ENCODE measurements at regions not wholly inside any gene's neighbourhood (a gene's known extent, or its start where the extent isn't known, plus 50 kb on each side); places are given as distances from the start of the nearest gene placed in this dataset.
"Not testable (repeated sequence)": the region's sequence is repeated elsewhere in the genome, so short reads cannot be mapped to it uniquely, and the experiment has no call there.

DNA sequence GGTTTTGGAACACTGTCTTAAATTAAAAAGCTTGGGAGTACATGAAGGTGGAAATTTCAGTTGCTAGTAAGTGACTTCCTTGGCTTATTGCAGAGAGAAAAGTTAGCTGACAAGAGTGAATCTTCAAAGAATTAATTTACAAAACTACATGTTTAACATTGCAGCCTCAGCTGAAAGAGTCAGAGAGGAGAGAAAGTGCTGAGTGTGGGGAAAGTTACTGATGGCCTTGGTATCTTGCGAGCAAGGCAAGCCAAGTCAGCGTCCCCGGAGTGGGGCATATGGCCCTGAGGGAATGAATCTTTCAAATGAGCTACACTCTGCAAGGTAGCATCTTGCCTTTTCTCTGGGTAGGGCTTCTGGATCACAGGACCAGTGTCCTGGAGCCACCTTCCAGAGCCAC is 131.3 kb downstream of the LPIN1 start:
- no peak for DNase-seq (ENCODE audit: low spot score)

DNA sequence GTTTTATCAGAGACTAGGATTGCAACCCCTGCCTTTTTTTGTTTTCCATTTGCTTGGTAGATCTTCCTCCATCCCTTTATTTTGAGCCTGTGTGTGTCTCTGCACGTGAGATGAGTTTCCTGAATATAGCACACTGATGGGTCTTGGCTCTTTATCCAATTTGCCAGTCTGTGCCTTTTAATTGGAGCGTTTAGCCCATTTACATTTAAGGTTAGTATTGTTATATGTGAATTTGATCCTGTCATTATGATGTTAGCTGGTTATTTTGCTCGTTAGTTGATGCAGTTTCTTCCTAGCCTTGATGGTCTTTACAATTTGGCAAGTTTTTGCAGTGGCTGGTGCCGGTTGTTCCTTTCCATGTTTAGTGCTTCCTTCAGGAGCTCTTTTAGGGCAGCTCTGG is 138.8 kb downstream of the LPIN1 start:
- not testable (repeated sequence) for DNase-seq (ENCODE audit: low spot score)

- not testable (repeated sequence) for DNase-seq (ENCODE audit: low spot score)
Measured at GRCh38 chr2:11886899-11887298, 140.5 kb downstream of the LPIN1 start.

DNA sequence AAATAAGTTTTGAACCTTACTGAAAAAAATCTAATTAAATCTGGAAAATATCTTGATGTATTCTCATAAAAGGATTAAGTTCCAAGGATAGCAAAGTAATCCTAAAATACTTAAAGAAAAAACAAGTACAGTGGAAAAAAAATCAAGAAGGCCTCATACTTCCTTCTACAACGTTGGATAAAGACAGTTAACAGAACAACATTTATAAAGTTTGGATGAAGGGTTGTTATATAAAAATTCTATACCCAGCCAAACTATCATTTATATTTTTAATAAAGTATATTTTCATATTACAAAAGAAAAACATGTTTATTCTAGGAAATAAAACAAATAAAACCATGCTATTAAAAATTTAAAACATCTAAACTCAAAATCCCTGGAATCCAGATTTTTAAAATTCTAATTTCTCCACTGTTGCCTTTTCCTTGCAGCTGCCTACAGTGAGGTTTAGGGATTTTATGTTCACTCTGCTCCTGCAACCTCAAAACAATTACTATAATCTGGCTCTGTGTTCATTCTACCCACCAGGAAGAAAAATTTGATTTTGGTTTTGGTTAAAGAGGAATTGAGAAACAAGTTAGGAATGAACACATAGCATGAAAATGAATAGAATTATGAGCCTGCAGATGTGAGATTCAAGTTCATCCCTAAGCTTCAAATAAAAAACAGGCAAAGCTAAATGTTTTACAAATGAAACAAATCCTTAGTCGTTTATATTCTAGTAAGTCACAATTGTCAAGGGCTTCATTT is 142.8 kb downstream of the LPIN1 start:
- no peak for DNase-seq (ENCODE audit: low spot score)

DNA sequence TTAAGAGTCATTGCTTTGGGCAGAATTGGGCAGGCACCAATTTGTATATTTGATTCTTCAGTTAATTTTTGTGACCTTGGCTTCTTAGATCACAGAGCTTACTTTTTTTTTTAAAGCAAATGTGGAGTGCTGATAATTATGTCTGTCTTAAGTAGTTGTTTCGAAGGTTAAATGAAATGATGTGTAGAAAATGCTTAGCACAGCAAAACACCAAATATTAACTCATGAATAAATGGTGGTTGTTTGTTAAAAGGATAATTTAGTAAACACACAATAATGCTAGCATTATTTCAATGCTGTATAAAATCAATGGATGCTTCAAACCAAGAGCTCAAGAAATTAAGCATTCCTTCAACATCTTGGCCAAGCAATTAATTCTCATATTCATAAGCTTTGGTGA is 143.4 kb downstream of the LPIN1 start:
- no peak for DNase-seq (ENCODE audit: low spot score)

GRCh38 chr2:11891028-11891427 is 144.6 kb downstream of the LPIN1 start:
- no peak for DNase-seq (ENCODE audit: low spot score)

- no peak for DNase-seq (ENCODE audit: low spot score)
Measured at GRCh38 chr2:11891671-11892440, 145.4 kb downstream of the LPIN1 start.

DNA sequence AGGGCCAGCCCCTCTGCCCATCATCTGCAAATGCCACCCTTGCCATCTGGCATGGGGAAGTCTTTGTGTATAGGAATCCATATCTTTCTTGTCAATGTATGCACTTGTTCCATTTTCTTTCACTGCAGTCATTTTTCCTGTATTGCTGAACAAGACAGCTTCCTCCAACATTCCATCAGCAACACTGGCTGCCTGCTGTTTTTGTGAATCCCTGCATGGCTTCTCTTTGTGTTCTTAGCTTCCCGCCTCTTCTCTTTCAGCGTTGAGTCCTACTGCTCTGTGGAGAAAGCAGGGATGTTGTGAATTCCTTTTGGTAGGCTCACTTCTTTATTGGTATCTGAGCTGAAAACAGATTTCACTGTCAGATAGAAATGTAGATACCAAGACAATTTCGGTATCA is 150.0 kb downstream of the LPIN1 start:
- DNase-seq (ENCODE audit: low spot score), result no peak

GRCh38 chr2:11898576-11898975 is 152.1 kb downstream of the LPIN1 start:
- no peak for DNase-seq (ENCODE audit: low spot score)

DNA sequence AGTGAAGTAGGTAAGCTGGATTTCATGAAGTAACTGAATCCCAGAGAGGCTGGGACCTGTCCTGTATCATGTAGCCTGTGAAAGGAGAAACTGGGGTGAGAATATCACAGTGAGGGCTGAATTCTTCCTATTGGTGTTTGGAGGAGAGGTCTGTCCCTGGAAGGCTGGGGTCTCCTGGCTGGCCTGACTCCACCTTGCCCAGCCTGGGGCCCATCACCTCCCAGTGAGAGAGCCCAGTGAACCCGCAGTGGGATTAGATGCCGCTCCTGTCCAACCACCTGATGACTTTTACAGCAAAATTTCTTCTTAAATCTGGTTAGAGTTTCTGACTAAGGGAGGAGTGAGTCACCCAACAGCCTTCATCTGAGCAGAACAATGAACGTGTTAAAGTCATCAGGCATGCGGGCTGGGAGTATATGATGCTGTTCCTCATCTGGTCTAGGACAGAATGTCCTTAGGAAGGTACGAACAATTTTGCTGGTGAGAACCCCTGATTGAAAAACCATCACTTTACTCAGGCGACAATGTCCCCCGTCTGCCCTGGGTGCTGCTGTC is 152.9 kb downstream of the LPIN1 start:
- no peak for DNase-seq (ENCODE audit: low spot score)

- not testable (repeated sequence) for DNase-seq (ENCODE audit: low spot score)
Measured at GRCh38 chr2:11900891-11901290, 154.5 kb downstream of the LPIN1 start.

GRCh38 chr2:11901351-11902069 is 155.1 kb downstream of the LPIN1 start:
- no peak for DNase-seq (ENCODE audit: low spot score)

DNA sequence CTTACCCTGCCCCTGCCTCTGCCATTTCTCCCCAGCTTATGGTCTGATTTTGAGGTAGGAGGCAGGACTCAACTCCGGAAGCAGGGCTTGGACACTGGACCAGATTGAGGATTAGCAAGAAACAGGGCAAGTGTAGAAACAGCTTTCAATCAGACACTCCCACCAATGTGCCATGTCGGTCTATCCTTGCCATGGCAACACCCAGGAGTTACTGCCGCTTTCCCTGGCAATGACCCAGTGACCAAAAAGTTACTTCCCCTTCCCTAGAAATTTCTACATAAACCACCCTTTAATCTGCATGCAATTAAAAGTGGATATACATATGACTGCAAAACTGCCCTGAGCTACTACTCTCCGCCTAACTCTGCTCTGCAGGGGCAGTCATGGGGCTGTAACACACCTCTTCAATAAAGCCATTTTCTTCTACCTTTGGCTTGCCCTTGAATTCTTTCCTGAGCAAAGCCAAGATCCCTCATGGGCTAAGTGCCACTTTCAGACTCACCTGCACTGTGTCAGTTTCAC is 156.7 kb downstream of the LPIN1 start:
- DNase-seq (ENCODE audit: low spot score), result no peak

- DNase-seq (ENCODE audit: low spot score), result no peak
Measured at GRCh38 chr2:11904029-11904428, 157.6 kb downstream of the LPIN1 start.

DNA sequence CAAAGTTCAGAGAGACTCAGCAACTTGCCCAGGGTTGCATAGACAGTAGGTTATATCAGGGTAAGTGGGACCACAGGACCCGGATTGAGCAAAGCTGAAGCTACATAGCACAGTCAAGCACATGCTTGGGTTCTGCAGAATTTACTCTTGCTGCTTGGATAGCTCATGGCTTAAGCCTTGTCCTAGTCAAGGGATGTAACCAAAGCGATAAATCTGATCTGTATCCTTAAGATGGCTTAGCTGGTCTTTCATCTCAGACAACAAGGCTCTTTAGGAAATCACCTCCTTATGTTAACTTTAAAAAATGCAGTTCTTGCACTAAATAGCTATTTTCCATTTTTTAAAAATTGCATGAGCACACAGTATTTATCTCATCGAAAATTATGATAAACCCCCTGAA is 158.5 kb downstream of the LPIN1 start:
- no peak for DNase-seq (ENCODE audit: low spot score)

DNA sequence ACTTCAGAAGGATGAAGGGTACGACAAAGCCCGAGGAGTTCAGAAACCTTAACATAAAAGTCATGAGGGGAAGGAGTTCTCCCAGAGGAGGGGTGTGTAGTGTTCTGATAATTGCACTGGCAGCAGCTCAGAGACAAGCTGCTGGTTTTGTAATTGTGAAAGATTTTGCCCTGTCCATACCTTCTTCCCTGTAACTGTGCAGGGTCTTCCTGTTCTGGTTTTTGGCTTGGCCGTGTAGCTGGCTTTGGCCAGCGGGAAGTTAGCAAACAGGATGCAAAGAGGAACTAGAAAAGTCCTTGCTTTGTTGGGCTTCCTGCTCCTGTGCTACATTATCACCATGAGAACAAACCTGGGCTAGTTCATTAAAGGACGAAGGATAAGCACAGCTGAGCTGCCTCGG is 160.8 kb downstream of the LPIN1 start:
- no peak for DNase-seq (ENCODE audit: low spot score)

- no peak for DNase-seq (ENCODE audit: low spot score)
Measured at GRCh38 chr2:11910971-11911370, 164.5 kb downstream of the LPIN1 start.

DNA sequence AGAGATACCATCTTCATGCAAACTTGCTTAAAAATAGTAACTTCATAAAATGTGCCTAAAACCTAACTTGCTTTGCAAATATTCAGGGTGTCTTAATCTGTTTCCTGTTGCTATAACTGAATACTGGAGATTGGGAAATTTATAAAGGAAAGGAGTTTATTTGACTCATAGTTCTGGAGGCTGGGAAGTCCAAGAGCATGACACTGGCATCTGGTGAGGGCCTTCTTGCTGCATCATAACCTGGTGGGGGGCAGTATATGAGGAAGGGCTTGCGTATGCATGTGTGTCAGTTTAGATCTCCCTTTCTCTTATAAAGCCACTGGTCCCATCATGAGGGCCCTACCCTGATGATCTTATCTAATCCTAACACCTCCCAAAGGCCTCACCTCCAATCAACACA is 166.5 kb downstream of the LPIN1 start:
- DNase-seq (ENCODE audit: low spot score), result no peak

- DNase-seq (ENCODE audit: low spot score), result no peak
Measured at GRCh38 chr2:11914455-11914854, 168.0 kb downstream of the LPIN1 start.

- no peak for DNase-seq (ENCODE audit: low spot score)
Measured at GRCh38 chr2:11915650-11916049, 169.2 kb downstream of the LPIN1 start.

GRCh38 chr2:11919953-11920352 is 173.5 kb downstream of the LPIN1 start:
- DNase-seq (ENCODE audit: low spot score), result no peak

DNA sequence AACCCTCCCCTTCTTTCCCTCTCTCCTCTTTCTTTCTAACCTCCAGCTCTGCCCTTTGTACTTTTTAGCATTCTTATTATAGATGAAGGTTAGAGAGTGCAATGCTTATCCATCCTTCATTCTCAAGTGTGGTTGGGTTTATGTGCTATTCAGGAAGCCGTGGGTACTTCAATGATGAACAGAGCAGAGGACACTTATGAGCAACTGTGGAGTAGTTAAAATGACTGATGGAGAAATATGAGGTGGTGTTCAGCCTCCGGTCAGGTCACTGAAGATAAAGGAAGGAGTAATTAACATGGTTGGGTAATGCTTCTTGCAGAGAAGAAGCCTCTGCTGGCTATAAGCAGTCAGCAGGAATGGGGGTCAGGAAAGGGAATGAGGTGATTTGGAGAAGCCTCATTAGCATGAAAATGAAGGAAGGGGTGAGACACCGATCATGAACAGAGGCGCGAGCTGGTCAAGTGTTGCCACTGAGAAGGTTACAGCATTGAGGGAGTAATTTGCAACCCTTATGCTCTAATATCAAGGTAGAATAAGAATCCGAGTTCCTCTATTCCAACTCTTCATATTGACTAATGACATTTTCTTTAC is 174.7 kb downstream of the LPIN1 start:
- no peak for DNase-seq (ENCODE audit: low spot score)
